Panc1 (cell line): ENCODE measurements at regions not wholly inside any gene's neighbourhood (a gene's known extent, or its start where the extent isn't known, plus 50 kb on each side); places are given as distances from the start of the nearest gene placed in this dataset.
"Not testable (repeated sequence)": the region's sequence is repeated elsewhere in the genome, so short reads cannot be mapped to it uniquely, and the experiment has no call there.

Source experiments
- ATAC-seq: fragments of 200-7000 bp; cut with Tn5 transposase; 2 replicates; pipeline ENCODE4 v1.9.1; 2020; ENCODE audit warnings: mild to moderate bottlenecking, moderate library complexity
- BruUV-seq: library from RNA; stranded (reverse); fragments of 400-500 nt; replicated peaks from 2 replicates; lab custom pipeline; 2021; lab: Mats Ljungman, UMichigan
- CTCF ChIA-PET: fragments of 300-600 bp; sonication (Branson Sonifier 250); formaldehyde crosslinking; loops from one replicate; lab custom pipeline; 2022; ENCODE audit warnings: antibody characterized with exemption; lab: Charles Lee
- POLR2A ChIA-PET: fragments of 300-600 bp; sonication (Branson Sonifier 250); formaldehyde crosslinking; loops from one replicate; lab custom pipeline; 2022; ENCODE audit warnings: antibody characterized with exemption; lab: Charles Lee
- DNase-seq: peaks from one replicate; pipeline ENCODE4 v3.0.0-alpha.2; 2010; ENCODE audit warnings: low read depth, low spot score
- H3K27ac ChIP-seq: 2 replicates; pipeline ENCODE4 v1.5.1; 2011; ENCODE audit warnings: mild to moderate bottlenecking, low read length, inconsistent platforms
- H3K27me3 ChIP-seq: fragments of 200-500 bp; sonication (Bioruptor generic); 2 replicates; pipeline ENCODE4 v1.6.0; 2014; ENCODE audit warnings: low read length, inconsistent platforms; ENCODE audit not compliant: control insufficient read depth, insufficient read depth
- H3K36me3 ChIP-seq: fragments of 200-500 bp; sonication (Bioruptor generic); 2 replicates; pipeline ENCODE4 v1.5.1; 2014; ENCODE audit warnings: inconsistent platforms, mild to moderate bottlenecking, low read length, moderate library complexity; ENCODE audit not compliant: control insufficient read depth, insufficient read depth
- H3K4me1 ChIP-seq: 2 replicates; pipeline ENCODE4 v1.5.1; 2011; ENCODE audit warnings: inconsistent platforms, mild to moderate bottlenecking, low read length, moderate library complexity; ENCODE audit not compliant: control insufficient read depth, insufficient read depth
- H3K4me3 ChIP-seq, 2 experiments: 2 replicates each; pipeline ENCODE4 v1.5.1; 2011 to 2012; ENCODE audit warnings: low read depth in 2 of 2, low read length in 2 of 2, mild to moderate bottlenecking in 2 of 2, inconsistent platforms in 1 of 2, moderate library complexity in 1 of 2
- H3K9me3 ChIP-seq: fragments of 200-500 bp; sonication (Bioruptor generic); 2 replicates; pipeline ENCODE4 v1.5.1; 2014; ENCODE audit warnings: low read depth, mild to moderate bottlenecking, inconsistent platforms, low read length, moderate library complexity; ENCODE audit not compliant: control insufficient read depth, insufficient read depth
- CTCF ChIP-seq: fragments of 450-650 bp; IDR thresholded peaks from 2 replicates; pipeline ENCODE4 v1.5.1; 2017; ENCODE audit warnings: mild to moderate bottlenecking
- POLR2AphosphoS5 ChIP-seq: IDR thresholded peaks from 2 replicates; pipeline ENCODE4 v1.6.1; 2012; ENCODE audit warnings: mild to moderate bottlenecking, low read depth, low read length, moderate library complexity
- REST ChIP-seq, 2 experiments: IDR thresholded peaks; 2 replicates each; pipeline ENCODE4 v1.6.1; 2011 to 2012; ENCODE audit warnings: low read depth in 2 of 2, control low read depth in 1 of 2, low read length in 1 of 2, mild to moderate bottlenecking in 1 of 2, moderate library complexity in 1 of 2; ENCODE audit not compliant: insufficient read depth in 1 of 2
- SIN3A ChIP-seq: IDR thresholded peaks from 2 replicates; pipeline ENCODE4 v1.6.1; 2012; ENCODE audit warnings: low read depth, mild to moderate bottlenecking, low read length, moderate library complexity, borderline replicate concordance; ENCODE audit not compliant: insufficient read depth
- TCF7L2 ChIP-seq: IDR thresholded peaks from 2 replicates; pipeline ENCODE4 v1.6.1; 2011; ENCODE audit warnings: mild to moderate bottlenecking, low read depth, low read length, inconsistent platforms
- in situ Hi-C: cut with HindIII; loops from 2 replicates; pipeline ENCODE4 v1.10.0; 2016; ENCODE audit warnings: low sequenced_read_pairs, low pct_unique_long_range_greater_than_20kb
- intact Hi-C: fragments of 100-400 bp; cut with micrococcal nuclease; formaldehyde crosslinking; loops from one replicate; pipeline ENCODE4 v1.10.0; 2022; ENCODE audit not compliant: unreplicated experiment

GRCh38 chr2:52594026-52594425 lies 1173.6 kb upstream of the CHAC2 start:
- CTCF ChIA-PET, result no interaction called here
- no TSS peak for BruUV-seq
- intact Hi-C loops (no loop called here), in situ Hi-C loops (no loop called here)
- ATAC-seq, result no peak
- no peaks in the 10 kb centered on the region for H3K36me3 ChIP-seq
- no peaks in the 10 kb centered on the region for H3K4me1 ChIP-seq
- no peaks in the 10 kb centered on the region for H3K9me3 ChIP-seq
- no peak for DNase-seq
- TF ChIP-seq POLR2AphosphoS5, result no peak
- no peak overlapping the region for H3K4me3 ChIP-seq
- POLR2A ChIA-PET, result no interaction called here
- no peaks in the 10 kb centered on the region for H3K27me3 ChIP-seq
- H3K27ac ChIP-seq, result no peak overlapping the region

- not testable (repeated sequence) for ATAC-seq, BruUV-seq
- POLR2A ChIA-PET, result interaction anchor here (0.6 kb wide), 1 partner anchor 790 kb away, joined by 5 read pairs; no protein-coding TSS in a partner anchor
Measured at GRCh38 chr2:52584071-52584470, 1183.5 kb upstream of the CHAC2 start.

GRCh38 chr2:52572469-52572894 lies 1195.1 kb upstream of the CHAC2 start:
- in situ Hi-C loops, result no loop called here
- TF ChIP-seq CTCF, result no peak
- no peak for TF ChIP-seq TCF7L2
- TF ChIP-seq REST (IDR thresholded peaks at IDR 0.05; ENCODE audit: insufficient read depth in 1 of 2, low read depth in 2 of 2, low read length in 1 of 2), result no peak
- TF ChIP-seq POLR2AphosphoS5, result no peak
- no peak for TF ChIP-seq SIN3A
- no TSS peak for BruUV-seq
- Histone ChIP-seq H3K27ac (no peak overlapping the region), H3K27me3 (no peaks in the 10 kb centered on the region), H3K36me3 (no peaks in the 10 kb centered on the region), H3K9me3 (no peaks in the 10 kb centered on the region), H3K4me3 (no peak overlapping the region), H3K4me1 (no peaks in the 10 kb centered on the region)
- POLR2A ChIA-PET, result no interaction called here
- no peak for ATAC-seq
- CTCF ChIA-PET, result no interaction called here
- DNase-seq, result no peak
- intact Hi-C loops, result no loop called here

More at GRCh38 chr2:52584071-52584470, 1183.5 kb upstream of the CHAC2 start:
- H3K27ac ChIP-seq, in situ Hi-C loops, H3K36me3 ChIP-seq, H3K4me1 ChIP-seq, H3K27me3 ChIP-seq, H3K4me3 ChIP-seq, intact Hi-C loops, CTCF ChIA-PET, DNase-seq, H3K9me3 ChIP-seq: not testable (repeated sequence)
